B cell (primary cell): ENCODE measurements at regions not wholly inside any gene's neighbourhood (a gene's known extent, or its start where the extent isn't known, plus 50 kb on each side); places are given as distances from the start of the nearest gene placed in this dataset.

Experiments used
- ATAC-seq: fragments of 200-7000 bp; cut with Tn5 transposase; one replicate; pipeline ENCODE4 v1.10.0; 2021; ENCODE audit warnings: low read depth, mild to moderate bottlenecking, moderate number of reproducible peaks, moderate library complexity
- CTCF ChIA-PET: fragments of 350-600 bp; sonication (Branson Sonifier 250); formaldehyde crosslinking; loops from one replicate; lab custom pipeline; 2021; ENCODE audit warnings: antibody characterized with exemption, inconsistent platforms; lab: Charles Lee
- POLR2A ChIA-PET: fragments of 350-600 bp; sonication (Branson Sonifier 250); formaldehyde crosslinking; loops from one replicate; lab custom pipeline; 2021; ENCODE audit warnings: antibody characterized with exemption; lab: Charles Lee
- DNase-seq: peaks from one replicate; pipeline ENCODE4 v3.0.0; 2013
- H2AFZ ChIP-seq: 2 replicates; pipeline ENCODE4 v1.6.1; 2012; ENCODE audit warnings: mild to moderate bottlenecking, low read depth, low read length; ENCODE audit not compliant: insufficient read depth, poor library complexity, severe bottlenecking
- H3K27ac ChIP-seq, 2 donors: 1 replicate in 1 of 2; 2 replicates in 1 of 2; pipeline ENCODE4 v1.5.1; 2012 to 2013; ENCODE audit warnings: low read length in 2 of 2, mild to moderate bottlenecking in 2 of 2, moderate library complexity in 1 of 2
- H3K27me3 ChIP-seq, 4 experiments: fragments of 200-600 bp in 1 of 4; sonication (generic) in 1 of 4; replicated peaks in 1 of 4; 1 replicate in 2 of 4; 2 replicates in 2 of 4; pipeline versions ENCODE4 v1.6.1 to v1.7.0; 2013 to 2016; ENCODE audit warnings: low read length in 3 of 4, mild to moderate bottlenecking in 2 of 4, mixed read lengths in 1 of 4, moderate library complexity in 1 of 4; ENCODE audit not compliant: insufficient read depth in 4 of 4, control insufficient read depth in 3 of 4; ENCODE audit errors: control extremely low read depth in 1 of 4
- H3K36me3 ChIP-seq, 2 experiments: replicated peaks in 1 of 2; 1 replicate in 1 of 2; 2 replicates in 1 of 2; pipeline versions ENCODE4 v1.6.1 to v1.7.1; 2013; ENCODE audit warnings: low read length in 1 of 2; ENCODE audit not compliant: insufficient read depth in 2 of 2, control insufficient read depth in 1 of 2; ENCODE audit errors: control extremely low read depth in 1 of 2, extremely low read depth in 1 of 2
- H3K4me1 ChIP-seq, 2 donors: fragments of 200-600 bp in 1 of 2; sonication (generic) in 1 of 2; 1 replicate in 1 of 2; 2 replicates in 1 of 2; pipeline versions ENCODE4 v1.5.1 to v1.6.1; 2013 to 2017; ENCODE audit warnings: low read length in 2 of 2; ENCODE audit not compliant: control insufficient read depth in 2 of 2, insufficient read depth in 2 of 2
- H3K4me2 ChIP-seq: replicated peaks from 2 replicates; pipeline ENCODE3; 2012; ENCODE audit warnings: mild to moderate bottlenecking, low read depth, low read length; ENCODE audit not compliant: poor library complexity, severe bottlenecking
- H3K4me3 ChIP-seq, 5 experiments: fragments of 200-600 bp in 1 of 5; sonication (generic) in 1 of 5; 1 replicate in 3 of 5; 2 replicates in 2 of 5; pipeline versions ENCODE4 v1.5.1 to v1.7.0; 2011 to 2016; ENCODE audit warnings: low read length in 4 of 5, mild to moderate bottlenecking in 4 of 5, low read depth in 2 of 5, control low read depth in 1 of 5, moderate library complexity in 1 of 5; ENCODE audit not compliant: insufficient read depth in 1 of 5; ENCODE audit errors: control extremely low read depth in 1 of 5, extremely low read depth in 1 of 5
- H3K79me2 ChIP-seq: fragments of 200-600 bp; sonication (generic); one replicate; pipeline ENCODE4 v1.6.0; 2016; ENCODE audit warnings: low read length; ENCODE audit not compliant: control insufficient read depth, insufficient read depth
- H3K9ac ChIP-seq: fragments of 200-600 bp; sonication (generic); 2 replicates; pipeline ENCODE4 v1.6.1; 2017; ENCODE audit warnings: mild to moderate bottlenecking, low read length, moderate library complexity
- H3K9me3 ChIP-seq, 3 donors: one replicate each; pipeline versions ENCODE4 v1.6.1 to v1.7.1; 2013; ENCODE audit warnings: low read length in 2 of 3; ENCODE audit not compliant: control insufficient read depth in 2 of 3, insufficient read depth in 1 of 3; ENCODE audit errors: control extremely low read depth in 1 of 3
- H4K20me1 ChIP-seq: 2 replicates; pipeline ENCODE4 v1.6.0; 2012; ENCODE audit warnings: mild to moderate bottlenecking, low read length; ENCODE audit not compliant: insufficient read depth, control insufficient read depth, poor library complexity, severe bottlenecking
- H3K27ac Mint-ChIP-seq: one replicate; pipeline ENCODE4 v1.8.0; 2021; ENCODE audit warnings: mixed read lengths
- H3K27me3 Mint-ChIP-seq: one replicate; pipeline ENCODE4 v1.8.0; 2021; ENCODE audit warnings: mixed read lengths
- H3K4me1 Mint-ChIP-seq: one replicate; pipeline ENCODE4 v1.8.0; 2021; ENCODE audit warnings: mixed read lengths
- H3K4me3 Mint-ChIP-seq: one replicate; pipeline ENCODE4 v1.8.0; 2021; ENCODE audit warnings: mixed read lengths
- H3K9me3 Mint-ChIP-seq: one replicate; pipeline ENCODE4 v1.8.0; 2022; ENCODE audit warnings: mixed read lengths; ENCODE audit not compliant: insufficient read depth
- EZH2 ChIP-seq: IDR thresholded peaks from 2 replicates; pipeline ENCODE4 v1.6.1; 2012; ENCODE audit warnings: borderline replicate concordance, low read depth, mild to moderate bottlenecking, moderate library complexity, low read length; ENCODE audit not compliant: insufficient read depth, poor library complexity, severe bottlenecking
- WGBS: methylation state at CpG from one replicate; pipeline ENCODE4 v1.1.5; 2013; ENCODE audit warnings: missing lambda C conversion rate; ENCODE audit not compliant: insufficient coverage; 5-methylcytosine and 5-hydroxymethylcytosine counted together
- intact Hi-C: fragments of 100-400 bp; cut with micrococcal nuclease; formaldehyde crosslinking; loops from one replicate; pipeline ENCODE4 v1.10.0; 2022
- TF ChIP-seq, protein P1 (sequence below): fragments of 200-600 bp; IDR thresholded peaks from one replicate; pipeline ENCODE4 v1.8.0; 2022; ENCODE audit warnings: antibody characterized with exemption, mild to moderate bottlenecking

DNA sequence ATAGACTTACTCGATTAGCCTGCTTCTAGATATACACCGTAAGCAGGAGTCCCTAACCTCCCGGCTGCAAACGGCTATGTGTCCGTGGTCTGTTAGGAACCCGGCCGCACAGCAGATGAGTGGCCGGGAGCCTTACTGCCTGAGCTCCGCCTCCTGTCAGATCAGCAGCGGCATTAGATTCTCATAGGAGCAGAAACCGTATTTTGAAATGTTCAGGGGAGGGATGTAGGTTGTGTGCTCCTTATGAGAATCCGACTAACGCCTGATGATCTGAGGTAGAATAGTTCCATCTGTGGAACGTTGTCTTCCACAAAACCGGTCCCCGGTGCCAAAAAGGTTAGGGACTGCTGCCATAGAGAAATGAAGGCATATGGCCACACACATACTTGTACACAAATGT is 1491.9 kb downstream of the SLITRK5 start:
- 95% methylated on average over 13 of the region's 16 CpGs for WGBS
- ChIA-PET POLR2A (no interaction called here), CTCF (no interaction called here)
- no peak overlapping the region for H3K4me3 ChIP-seq
- no peaks in the 10 kb centered on the region for H3K36me3 ChIP-seq
- no peak overlapping the region for H3K9ac ChIP-seq
- no peak for ATAC-seq
- no peaks in the 10 kb centered on the region for H4K20me1 ChIP-seq
- intact Hi-C loops: no loop called here
- H3K27me3 ChIP-seq: no peaks in the 10 kb centered on the region
- no peak overlapping the region for H2AFZ ChIP-seq
- no peak overlapping the region for H3K4me2 ChIP-seq
- H3K9me3 ChIP-seq: peaks cover 0 to 7% (median 0%) of the 10 kb centered on the region in 3 donors
- H3K27ac ChIP-seq: no peak overlapping the region
- DNase-seq: no peak
- Mint-ChIP-seq H3K27me3 (no peaks in the 10 kb centered on the region), H3K4me3 (no peak overlapping the region), H3K9me3 (peaks cover 7% of the 10 kb centered on the region), H3K4me1 (no peaks in the 10 kb centered on the region), H3K27ac (no peak overlapping the region)
- TF ChIP-seq, protein P1, sequence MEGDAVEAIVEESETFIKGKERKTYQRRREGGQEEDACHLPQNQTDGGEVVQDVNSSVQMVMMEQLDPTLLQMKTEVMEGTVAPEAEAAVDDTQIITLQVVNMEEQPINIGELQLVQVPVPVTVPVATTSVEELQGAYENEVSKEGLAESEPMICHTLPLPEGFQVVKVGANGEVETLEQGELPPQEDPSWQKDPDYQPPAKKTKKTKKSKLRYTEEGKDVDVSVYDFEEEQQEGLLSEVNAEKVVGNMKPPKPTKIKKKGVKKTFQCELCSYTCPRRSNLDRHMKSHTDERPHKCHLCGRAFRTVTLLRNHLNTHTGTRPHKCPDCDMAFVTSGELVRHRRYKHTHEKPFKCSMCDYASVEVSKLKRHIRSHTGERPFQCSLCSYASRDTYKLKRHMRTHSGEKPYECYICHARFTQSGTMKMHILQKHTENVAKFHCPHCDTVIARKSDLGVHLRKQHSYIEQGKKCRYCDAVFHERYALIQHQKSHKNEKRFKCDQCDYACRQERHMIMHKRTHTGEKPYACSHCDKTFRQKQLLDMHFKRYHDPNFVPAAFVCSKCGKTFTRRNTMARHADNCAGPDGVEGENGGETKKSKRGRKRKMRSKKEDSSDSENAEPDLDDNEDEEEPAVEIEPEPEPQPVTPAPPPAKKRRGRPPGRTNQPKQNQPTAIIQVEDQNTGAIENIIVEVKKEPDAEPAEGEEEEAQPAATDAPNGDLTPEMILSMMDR: no peak
- TF ChIP-seq EZH2: no peak
- H3K4me1 ChIP-seq: no peaks in the 10 kb centered on the region
- H3K79me2 ChIP-seq: no peaks in the 10 kb centered on the region

DNA sequence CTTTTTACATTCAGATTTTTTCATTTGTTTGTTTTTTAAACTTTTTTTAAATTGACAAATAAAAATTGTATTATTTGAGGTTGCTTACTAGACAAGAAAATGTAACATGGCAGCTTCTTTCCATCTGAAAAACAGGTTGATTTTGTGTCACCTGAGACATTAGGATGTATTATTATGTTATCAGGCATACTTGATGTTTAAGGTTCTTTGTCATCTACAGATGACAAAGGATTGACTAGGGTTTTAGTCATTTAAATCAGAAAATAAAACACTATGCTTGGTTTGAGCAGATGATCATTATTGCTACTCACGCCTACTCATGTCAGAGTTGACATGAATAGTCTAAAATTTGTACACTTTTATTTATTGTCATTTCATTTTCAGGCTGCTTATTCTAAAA is 1494.5 kb downstream of the SLITRK5 start:
- WGBS: no CpG with 5 or more reads among the region's 1 CpG
- Mint-ChIP-seq H3K4me3 (no peak overlapping the region), H3K9me3 (peaks cover 3% of the 10 kb centered on the region), H3K4me1 (no peaks in the 10 kb centered on the region), H3K27ac (no peak overlapping the region), H3K27me3 (no peaks in the 10 kb centered on the region)
- CTCF ChIA-PET: no interaction called here
- Histone ChIP-seq H3K27ac (no peak overlapping the region), H3K36me3 (no peaks in the 10 kb centered on the region), H4K20me1 (no peaks in the 10 kb centered on the region), H3K9me3 (peaks cover 0 to 3% (median 0%) of the 10 kb centered on the region in 3 donors), H3K27me3 (no peaks in the 10 kb centered on the region), H3K4me2 (no peak overlapping the region), H3K9ac (no peak overlapping the region), H3K4me1 (no peaks in the 10 kb centered on the region), H3K79me2 (no peaks in the 10 kb centered on the region), H3K4me3 (no peak overlapping the region), H2AFZ (no peak overlapping the region)
- POLR2A ChIA-PET: no interaction called here
- intact Hi-C loops: no loop called here
- no peak for TF ChIP-seq EZH2
- TF ChIP-seq, protein P1: no peak
- no peak for ATAC-seq
- DNase-seq: no peak
